GM23338 (cell line): ENCODE measurements at regions not wholly inside any gene's neighbourhood (a gene's known extent, or its start where the extent isn't known, plus 50 kb on each side); places are given as distances from the start of the nearest gene placed in this dataset.

ENCODE experiments used
- ATAC-seq: fragments of 200-7000 bp; cut with Tn5 transposase; 3 replicates; pipeline ENCODE4 v1.9.1; 2020
- DNase-seq: peaks from one replicate; pipeline ENCODE4 v3.0.0-alpha.2; 2015; ENCODE audit warnings: low spot score
- H2AFZ ChIP-seq: fragments of 200-600 bp; sonication (generic); 2 replicates; pipeline ENCODE4 v1.8.0; 2016; ENCODE audit warnings: antibody characterized with exemption, mild to moderate bottlenecking, moderate library complexity
- H3F3A ChIP-seq: fragments of 200-600 bp; sonication (generic); replicated peaks from 2 replicates; pipeline ENCODE4 v1.8.0; 2017; ENCODE audit warnings: antibody characterized with exemption, mixed run types, low read depth
- H3K27ac ChIP-seq: fragments of 200-600 bp; sonication (generic); 2 replicates; pipeline ENCODE4 v1.6.1; 2016; ENCODE audit warnings: low read depth
- H3K27me3 ChIP-seq: fragments of 200-600 bp; sonication (generic); 2 replicates; pipeline ENCODE4 v1.8.0; 2016; ENCODE audit warnings: mild to moderate bottlenecking, mixed run types, moderate library complexity; ENCODE audit not compliant: insufficient read depth
- H3K36me3 ChIP-seq: fragments of 200-600 bp; sonication (generic); 2 replicates; pipeline ENCODE4 v1.8.0; 2016; ENCODE audit warnings: mild to moderate bottlenecking; ENCODE audit not compliant: insufficient read depth
- H3K4me1 ChIP-seq: fragments of 200-600 bp; sonication (generic); 2 replicates; pipeline ENCODE4 v1.8.0; 2016; ENCODE audit warnings: mild to moderate bottlenecking, moderate library complexity; ENCODE audit not compliant: insufficient read depth
- H3K4me2 ChIP-seq: fragments of 200-600 bp; sonication (generic); 2 replicates; pipeline ENCODE4 v1.7.1; 2017; ENCODE audit warnings: mixed run types
- H3K4me3 ChIP-seq: fragments of 200-600 bp; sonication (generic); 2 replicates; pipeline ENCODE4 v1.6.1; 2016; ENCODE audit warnings: mixed run types
- H3K79me2 ChIP-seq: fragments of 200-600 bp; sonication (generic); replicated peaks from 2 replicates; pipeline ENCODE4 v1.8.0; 2017; ENCODE audit warnings: mild to moderate bottlenecking; ENCODE audit not compliant: insufficient read depth
- H3K9me2 ChIP-seq: fragments of 200-600 bp; sonication (generic); 2 replicates; pipeline ENCODE4 v1.8.0; 2017; ENCODE audit not compliant: insufficient read depth
- H4K20me1 ChIP-seq: fragments of 200-600 bp; sonication (generic); replicated peaks from 2 replicates; pipeline ENCODE4 v1.8.0; 2017; ENCODE audit warnings: mild to moderate bottlenecking; ENCODE audit not compliant: insufficient read depth
- H3K27ac Mint-ChIP-seq: 2 replicates; pipeline ENCODE4 v1.8.0; 2020; ENCODE audit warnings: inconsistent platforms, mild to moderate bottlenecking, moderate library complexity, mixed read lengths
- H3K27me3 Mint-ChIP-seq: 3 replicates; pipeline ENCODE4 v1.8.0; 2022; ENCODE audit warnings: low read depth, mild to moderate bottlenecking, moderate library complexity, mixed read lengths, inconsistent platforms; ENCODE audit not compliant: insufficient read depth, poor library complexity
- H3K36me3 Mint-ChIP-seq: 3 replicates; pipeline ENCODE4 v1.8.0; 2021; ENCODE audit warnings: low read depth, mild to moderate bottlenecking, inconsistent platforms, moderate library complexity, mixed read lengths
- H3K4me1 Mint-ChIP-seq: 3 replicates; pipeline ENCODE4 v1.8.0; 2020; ENCODE audit warnings: mild to moderate bottlenecking, inconsistent platforms, mixed read lengths
- H3K4me3 Mint-ChIP-seq: 3 replicates; pipeline ENCODE4 v1.8.0; 2021; ENCODE audit warnings: moderate library complexity, mild to moderate bottlenecking, inconsistent platforms, mixed read lengths
- H3K9me3 Mint-ChIP-seq: 3 replicates; pipeline ENCODE4 v1.8.0; 2020; ENCODE audit warnings: moderate library complexity, mild to moderate bottlenecking, inconsistent platforms, mixed read lengths
- EZH2 ChIP-seq: fragments of 200-600 bp; sonication (generic); IDR thresholded peaks from one replicate; pipeline ENCODE4 v1.8.0; 2017; ENCODE audit warnings: antibody characterized with exemption, mild to moderate bottlenecking, low read depth; ENCODE audit not compliant: unreplicated experiment
- POLR2AphosphoS5 ChIP-seq: IDR thresholded peaks from 2 replicates; pipeline ENCODE4 v1.6.1; 2016; ENCODE audit warnings: antibody characterized with exemption, low read depth
- TF ChIP-seq, protein P1 (sequence below): IDR thresholded peaks from one replicate; pipeline ENCODE4 v1.6.1; 2018; ENCODE audit warnings: antibody characterized with exemption; ENCODE audit not compliant: unreplicated experiment
- TF ChIP-seq, protein P2 (sequence below), 2 experiments: fragments of 200-600 bp in 1 of 2; sonication (generic) in 1 of 2; conservative IDR thresholded peaks; 2 replicates each; pipeline versions ENCODE4 v1.5.1 to v1.6.1; 2016 to 2017; ENCODE audit warnings: antibody characterized with exemption in 2 of 2, low read depth in 2 of 2, mild to moderate bottlenecking in 2 of 2, moderate library complexity in 1 of 2

DNA sequence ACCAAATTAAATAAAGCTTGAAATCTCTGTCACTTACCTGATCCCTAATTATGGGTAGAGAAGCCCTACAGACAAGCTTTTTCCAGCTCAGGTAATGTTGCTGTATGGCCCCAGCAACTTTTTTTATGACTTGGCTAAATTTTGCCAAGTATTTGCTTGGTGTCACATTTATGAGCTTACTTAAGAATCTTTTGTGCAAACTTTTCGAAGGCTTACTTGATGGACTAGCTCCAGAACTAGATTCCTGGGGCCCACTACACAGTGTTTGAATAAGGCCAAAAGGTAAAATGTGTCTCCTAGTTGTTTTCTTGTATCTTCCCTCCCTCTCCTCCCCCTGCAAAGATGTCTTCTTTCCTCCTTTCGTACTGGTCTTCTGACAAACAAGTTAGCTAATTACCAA is 257.9 kb downstream of the OSR1 start (continued):
- TF ChIP-seq, protein P1, sequence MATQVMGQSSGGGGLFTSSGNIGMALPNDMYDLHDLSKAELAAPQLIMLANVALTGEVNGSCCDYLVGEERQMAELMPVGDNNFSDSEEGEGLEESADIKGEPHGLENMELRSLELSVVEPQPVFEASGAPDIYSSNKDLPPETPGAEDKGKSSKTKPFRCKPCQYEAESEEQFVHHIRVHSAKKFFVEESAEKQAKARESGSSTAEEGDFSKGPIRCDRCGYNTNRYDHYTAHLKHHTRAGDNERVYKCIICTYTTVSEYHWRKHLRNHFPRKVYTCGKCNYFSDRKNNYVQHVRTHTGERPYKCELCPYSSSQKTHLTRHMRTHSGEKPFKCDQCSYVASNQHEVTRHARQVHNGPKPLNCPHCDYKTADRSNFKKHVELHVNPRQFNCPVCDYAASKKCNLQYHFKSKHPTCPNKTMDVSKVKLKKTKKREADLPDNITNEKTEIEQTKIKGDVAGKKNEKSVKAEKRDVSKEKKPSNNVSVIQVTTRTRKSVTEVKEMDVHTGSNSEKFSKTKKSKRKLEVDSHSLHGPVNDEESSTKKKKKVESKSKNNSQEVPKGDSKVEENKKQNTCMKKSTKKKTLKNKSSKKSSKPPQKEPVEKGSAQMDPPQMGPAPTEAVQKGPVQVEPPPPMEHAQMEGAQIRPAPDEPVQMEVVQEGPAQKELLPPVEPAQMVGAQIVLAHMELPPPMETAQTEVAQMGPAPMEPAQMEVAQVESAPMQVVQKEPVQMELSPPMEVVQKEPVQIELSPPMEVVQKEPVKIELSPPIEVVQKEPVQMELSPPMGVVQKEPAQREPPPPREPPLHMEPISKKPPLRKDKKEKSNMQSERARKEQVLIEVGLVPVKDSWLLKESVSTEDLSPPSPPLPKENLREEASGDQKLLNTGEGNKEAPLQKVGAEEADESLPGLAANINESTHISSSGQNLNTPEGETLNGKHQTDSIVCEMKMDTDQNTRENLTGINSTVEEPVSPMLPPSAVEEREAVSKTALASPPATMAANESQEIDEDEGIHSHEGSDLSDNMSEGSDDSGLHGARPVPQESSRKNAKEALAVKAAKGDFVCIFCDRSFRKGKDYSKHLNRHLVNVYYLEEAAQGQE: no peak
- no peak for TF ChIP-seq POLR2AphosphoS5
- TF ChIP-seq, protein P2, sequence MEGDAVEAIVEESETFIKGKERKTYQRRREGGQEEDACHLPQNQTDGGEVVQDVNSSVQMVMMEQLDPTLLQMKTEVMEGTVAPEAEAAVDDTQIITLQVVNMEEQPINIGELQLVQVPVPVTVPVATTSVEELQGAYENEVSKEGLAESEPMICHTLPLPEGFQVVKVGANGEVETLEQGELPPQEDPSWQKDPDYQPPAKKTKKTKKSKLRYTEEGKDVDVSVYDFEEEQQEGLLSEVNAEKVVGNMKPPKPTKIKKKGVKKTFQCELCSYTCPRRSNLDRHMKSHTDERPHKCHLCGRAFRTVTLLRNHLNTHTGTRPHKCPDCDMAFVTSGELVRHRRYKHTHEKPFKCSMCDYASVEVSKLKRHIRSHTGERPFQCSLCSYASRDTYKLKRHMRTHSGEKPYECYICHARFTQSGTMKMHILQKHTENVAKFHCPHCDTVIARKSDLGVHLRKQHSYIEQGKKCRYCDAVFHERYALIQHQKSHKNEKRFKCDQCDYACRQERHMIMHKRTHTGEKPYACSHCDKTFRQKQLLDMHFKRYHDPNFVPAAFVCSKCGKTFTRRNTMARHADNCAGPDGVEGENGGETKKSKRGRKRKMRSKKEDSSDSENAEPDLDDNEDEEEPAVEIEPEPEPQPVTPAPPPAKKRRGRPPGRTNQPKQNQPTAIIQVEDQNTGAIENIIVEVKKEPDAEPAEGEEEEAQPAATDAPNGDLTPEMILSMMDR (conservative IDR thresholded peaks at IDR 0.05; ENCODE audit: low read depth in 2 of 2): no peak

DNA sequence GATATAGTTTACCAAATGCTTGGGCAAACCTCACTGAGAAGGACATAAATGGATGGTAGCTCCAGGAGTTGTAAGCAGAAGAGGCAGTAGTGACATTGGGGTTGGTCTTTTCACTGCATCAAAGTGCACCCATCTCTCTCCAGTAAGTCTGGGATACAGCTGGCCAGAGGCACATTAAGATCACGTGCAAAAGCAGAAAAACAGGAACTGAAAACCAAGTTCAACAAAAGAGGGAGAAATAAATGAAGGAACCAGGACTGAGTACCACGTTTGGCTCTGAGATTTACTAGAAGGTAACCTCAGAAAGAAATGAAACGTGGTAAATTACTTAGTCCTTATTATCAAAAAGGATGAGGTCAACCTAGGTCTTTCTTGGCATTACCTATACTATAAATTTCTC is 259.2 kb downstream of the OSR1 start:
- ATAC-seq (no peak), DNase-seq (no peak)
- no peaks in the 10 kb centered on the region for H3K9me2 ChIP-seq
- no peaks in the 10 kb centered on the region for H4K20me1 ChIP-seq
- H3K4me2 ChIP-seq: no peak overlapping the region
- Mint-ChIP-seq H3K9me3 (peaks cover 3% of the 10 kb centered on the region; the same call in 2 of the 3 replicates), H3K4me1 (peaks cover 4% of the 10 kb centered on the region; the same call in 1 of the 3 replicates), H3K27ac (no peak overlapping the region), H3K36me3 (no peaks in the 10 kb centered on the region), H3K4me3 (no peak overlapping the region), H3K27me3 (peaks cover 2% of the 10 kb centered on the region)
- no peak overlapping the region for H2AFZ ChIP-seq
- no peak overlapping the region for H3K27ac ChIP-seq
- H3K79me2 ChIP-seq: no peaks in the 10 kb centered on the region
- H3F3A ChIP-seq: no peaks in the 10 kb centered on the region
- H3K4me3 ChIP-seq: no peak overlapping the region
- no peaks in the 10 kb centered on the region for H3K4me1 ChIP-seq
- no peaks in the 10 kb centered on the region for H3K27me3 ChIP-seq
- H3K36me3 ChIP-seq: no peaks in the 10 kb centered on the region
- TF ChIP-seq, protein P1: no peak
- no peak for TF ChIP-seq EZH2
